GM18909 (cell line): ENCODE measurements at regions not wholly inside any gene's neighbourhood (a gene's known extent, or its start where the extent isn't known, plus 50 kb on each side); places are given as distances from the start of the nearest gene placed in this dataset.
A peak's percentile ranks its signal among the peaks of the same experiment; 100 is the strongest.

ENCODE experiments used
- ATAC-seq: cut with Tn5 transposase; IDR thresholded peaks from one replicate; pipeline ENCODE4 v1.9.1; 2021; ENCODE audit warnings: mild to moderate bottlenecking; ENCODE audit not compliant: unreplicated experiment, poor library complexity

GRCh38 chr20:6579824-6580223 lies 187.7 kb upstream of the BMP2 start:
- no peak for ATAC-seq

GRCh38 chr20:6579417-6579816 lies 188.1 kb upstream of the BMP2 start:
- no peak for ATAC-seq

- ATAC-seq: no peak
Measured at GRCh38 chr20:6577451-6577850, 190.0 kb upstream of the BMP2 start.

- no peak for ATAC-seq
Measured at GRCh38 chr20:6576726-6577125, 190.8 kb upstream of the BMP2 start.

GRCh38 chr20:6575912-6576401 lies 191.5 kb upstream of the BMP2 start:
- ATAC-seq: peak; percentile 69

- no peak for ATAC-seq
Measured at GRCh38 chr20:6566821-6567220, 200.7 kb upstream of the BMP2 start.

GRCh38 chr20:6562111-6562510 lies 205.4 kb upstream of the BMP2 start:
- ATAC-seq: no peak

GRCh38 chr20:6560978-6561377 lies 206.5 kb upstream of the BMP2 start:
- ATAC-seq: no peak

- ATAC-seq: no peak
Measured at GRCh38 chr20:6559791-6560190, 207.7 kb upstream of the BMP2 start.

GRCh38 chr20:6558341-6558740 lies 209.1 kb upstream of the BMP2 start:
- no peak for ATAC-seq

- no peak for ATAC-seq
Measured at GRCh38 chr20:6533761-6534479, 233.6 kb upstream of the BMP2 start.

GRCh38 chr20:6533351-6533750 lies 234.1 kb upstream of the BMP2 start:
- ATAC-seq: no peak

GRCh38 chr20:6530779-6531315 lies 236.6 kb upstream of the BMP2 start:
- no peak for ATAC-seq

GRCh38 chr20:6530254-6530653 lies 237.2 kb upstream of the BMP2 start:
- no peak for ATAC-seq

- no peak for ATAC-seq
Measured at GRCh38 chr20:6525447-6526303, 241.8 kb upstream of the BMP2 start.

GRCh38 chr20:6524305-6524704 lies 243.2 kb upstream of the BMP2 start:
- ATAC-seq: no peak

GRCh38 chr20:6519556-6519955 lies 247.9 kb upstream of the BMP2 start:
- ATAC-seq: no peak

GRCh38 chr20:6515261-6515660 lies 252.2 kb upstream of the BMP2 start:
- no peak for ATAC-seq

GRCh38 chr20:6513599-6513998 lies 253.9 kb upstream of the BMP2 start:
- ATAC-seq: no peak

GRCh38 chr20:6509374-6509773 lies 258.1 kb upstream of the BMP2 start:
- ATAC-seq: no peak

- no peak for ATAC-seq
Measured at GRCh38 chr20:6506906-6507305, 260.6 kb upstream of the BMP2 start.
